GM18502 (cell line): ENCODE measurements at regions not wholly inside any gene's neighbourhood (a gene's known extent, or its start where the extent isn't known, plus 50 kb on each side); places are given as distances from the start of the nearest gene placed in this dataset.

Experiments
- ATAC-seq: cut with Tn5 transposase; IDR thresholded peaks from one replicate; pipeline ENCODE4 v1.9.1; 2021; ENCODE audit warnings: mild to moderate bottlenecking; ENCODE audit not compliant: unreplicated experiment, poor library complexity

DNA sequence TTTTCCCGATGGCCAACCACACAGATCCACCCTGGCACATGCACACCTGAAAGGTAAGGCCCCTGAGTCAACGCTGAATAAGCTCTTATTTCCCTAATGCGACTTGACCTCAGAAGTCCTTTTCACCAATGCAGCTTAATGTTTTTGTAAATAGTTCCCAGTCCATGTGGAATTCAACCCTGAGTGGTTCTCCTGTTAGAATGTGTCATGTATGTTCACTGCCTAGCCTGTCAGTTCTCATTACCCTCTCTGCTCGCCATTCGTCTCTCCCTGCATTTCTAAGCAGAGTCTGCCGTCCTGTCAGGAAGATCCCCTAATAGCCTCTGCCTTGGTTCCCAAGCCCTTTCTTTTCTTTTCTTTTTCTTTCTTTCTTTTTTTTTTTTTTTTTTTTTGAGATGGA lies 392.6 kb upstream of the SHH start:
- ATAC-seq: no peak

GRCh38 chr7:156203923-156204322 lies 391.7 kb upstream of the SHH start:
- ATAC-seq: no peak

GRCh38 chr7:156198277-156198676 lies 386.0 kb upstream of the SHH start:
- ATAC-seq: no peak

GRCh38 chr7:156196649-156197048 lies 384.4 kb upstream of the SHH start:
- ATAC-seq: no peak

GRCh38 chr7:156195276-156195675 lies 383.0 kb upstream of the SHH start:
- ATAC-seq: no peak

DNA sequence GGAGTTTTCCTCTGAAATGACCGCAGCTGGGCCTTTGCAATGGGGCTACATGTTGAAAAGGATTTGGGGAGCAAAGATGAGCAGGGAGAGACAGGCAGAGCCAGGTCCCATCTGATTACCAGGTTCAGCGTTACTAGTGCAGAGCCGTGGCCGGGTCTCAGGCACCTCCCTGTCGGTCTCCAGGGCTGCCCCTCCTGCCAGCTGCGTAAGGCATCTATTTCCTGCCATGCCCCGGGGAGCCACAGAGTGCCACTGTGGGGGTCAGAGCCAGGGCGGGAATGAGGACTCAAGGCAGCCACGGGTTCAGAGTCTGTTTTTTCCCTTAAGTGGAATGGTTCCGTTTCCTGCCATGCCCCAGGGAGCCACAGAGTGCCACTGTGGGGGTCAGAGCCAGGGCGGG lies 382.6 kb upstream of the SHH start:
- no peak for ATAC-seq

DNA sequence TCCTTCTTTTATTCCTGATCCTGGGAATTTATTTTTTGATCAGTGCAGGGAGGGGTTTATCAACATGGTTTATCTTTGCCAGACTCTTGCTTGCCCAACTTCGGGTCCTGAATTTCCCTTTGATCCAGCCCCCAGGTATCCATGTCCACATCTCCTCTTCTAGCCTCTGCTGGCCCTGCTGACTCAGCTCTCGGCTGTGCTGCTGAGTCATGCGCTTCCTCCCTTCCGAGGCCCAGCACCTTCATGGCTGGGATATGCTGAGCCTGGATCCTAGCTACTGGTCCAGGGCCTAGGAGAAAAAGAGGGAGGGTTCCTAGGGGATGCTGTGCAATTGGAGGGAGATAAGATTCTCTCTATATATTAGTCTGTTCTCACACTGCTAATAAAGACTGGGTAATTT lies 380.7 kb upstream of the SHH start:
- no peak for ATAC-seq

DNA sequence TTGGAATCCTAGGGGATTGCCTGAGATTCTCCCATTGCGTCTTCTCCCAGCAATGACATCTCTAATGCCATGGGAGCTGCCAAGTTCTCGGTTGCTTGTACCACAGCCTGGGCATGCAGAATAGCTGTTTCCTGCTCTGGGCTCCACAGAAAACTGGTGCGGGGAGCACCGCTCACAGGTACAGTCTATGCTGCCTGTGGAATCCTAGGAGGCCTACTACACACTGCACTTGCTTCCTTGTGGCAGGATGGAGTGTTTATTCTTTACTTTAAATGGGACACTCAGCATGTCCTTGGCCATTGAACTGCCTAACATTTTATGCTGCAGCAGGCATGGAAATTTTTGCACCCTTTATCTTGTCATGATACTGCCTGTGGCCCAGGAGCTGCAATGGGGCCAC lies 378.8 kb upstream of the SHH start:
- ATAC-seq: no peak

- no peak for ATAC-seq
These were observed 372.8 kb upstream of the SHH start for GRCh38 chr7:156185076-156185475.

DNA sequence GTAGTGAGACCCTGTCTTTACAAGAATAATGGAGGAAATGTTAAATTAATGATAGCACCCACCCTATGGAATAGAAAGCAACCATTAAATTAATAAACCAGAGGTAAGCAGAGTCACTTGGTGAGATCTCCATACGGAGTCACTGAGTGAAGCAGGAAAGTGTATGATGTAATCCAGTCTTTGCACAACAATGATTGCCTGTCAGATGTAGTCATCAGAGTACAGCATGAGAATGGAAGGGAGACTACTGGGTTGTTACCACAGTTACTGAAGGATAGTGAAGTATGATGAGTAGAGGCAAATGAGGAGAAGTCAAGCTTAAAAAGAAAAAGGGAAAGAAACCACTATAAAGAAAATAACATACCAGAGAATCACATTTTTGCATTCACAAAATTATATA lies 371.9 kb upstream of the SHH start:
- ATAC-seq: no peak

DNA sequence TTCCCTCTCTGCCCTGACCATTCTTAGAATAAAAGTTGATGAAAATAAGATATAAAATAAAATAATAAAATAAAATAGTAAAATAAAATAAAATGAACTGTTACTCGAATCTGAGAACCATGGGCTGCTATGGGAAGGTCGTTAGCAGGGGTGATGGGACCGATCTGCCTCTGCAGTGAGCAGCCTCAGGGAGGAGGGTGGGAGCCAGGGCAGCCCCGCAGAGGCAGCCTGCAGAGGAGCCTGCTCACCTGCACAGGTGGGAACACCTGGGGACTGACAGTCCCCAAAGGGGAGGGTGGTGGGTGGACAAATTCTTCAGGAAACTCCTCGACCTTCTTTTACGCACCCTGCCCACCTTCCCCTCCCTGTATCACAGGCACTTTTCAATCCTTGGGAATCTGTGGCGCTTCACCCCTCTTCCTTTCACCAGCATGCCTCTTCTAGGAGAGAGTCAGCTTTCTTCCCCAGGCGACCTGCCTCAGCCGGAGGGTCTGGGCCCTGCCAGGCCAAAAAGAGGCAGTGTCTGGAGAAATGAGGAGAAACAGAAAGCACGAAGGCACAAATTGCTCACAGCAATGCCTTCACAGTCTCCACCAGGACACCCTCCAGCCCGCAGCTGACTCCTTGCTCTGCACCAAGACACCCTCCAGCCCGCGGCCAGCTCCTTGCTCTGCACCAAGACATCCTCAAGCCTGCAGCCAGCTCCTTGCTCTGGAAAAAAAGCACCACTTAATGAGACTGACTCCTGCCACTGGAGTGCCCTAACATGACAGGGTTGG lies 368.4 kb upstream of the SHH start:
- no peak for ATAC-seq

DNA sequence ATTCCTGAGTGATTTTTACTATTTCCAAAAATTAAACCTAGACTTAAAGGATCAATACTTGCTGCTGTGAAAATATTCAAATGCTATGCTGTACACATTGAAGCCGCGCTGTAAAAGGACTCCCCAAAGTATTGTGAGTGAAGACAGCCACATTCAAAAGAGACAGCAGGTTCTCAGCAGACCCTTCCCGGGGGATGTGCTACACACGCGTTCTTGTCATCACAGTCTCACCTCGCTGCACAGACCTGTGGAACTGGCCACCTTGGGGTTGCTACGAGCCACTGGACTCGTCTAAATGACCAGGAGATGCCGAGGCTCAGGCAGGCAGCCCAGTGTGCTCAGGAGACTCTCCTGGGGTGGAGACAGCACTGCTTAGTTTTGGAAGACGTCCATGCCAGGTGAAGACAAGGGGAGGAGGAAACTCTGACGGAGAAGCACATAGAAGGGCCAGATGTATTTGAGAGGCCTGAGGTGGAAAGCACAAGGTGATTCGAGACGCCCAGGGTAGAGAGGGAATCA lies 367.7 kb upstream of the SHH start:
- ATAC-seq: no peak

GRCh38 chr7:156178857-156179256 lies 366.6 kb upstream of the SHH start:
- no peak for ATAC-seq

DNA sequence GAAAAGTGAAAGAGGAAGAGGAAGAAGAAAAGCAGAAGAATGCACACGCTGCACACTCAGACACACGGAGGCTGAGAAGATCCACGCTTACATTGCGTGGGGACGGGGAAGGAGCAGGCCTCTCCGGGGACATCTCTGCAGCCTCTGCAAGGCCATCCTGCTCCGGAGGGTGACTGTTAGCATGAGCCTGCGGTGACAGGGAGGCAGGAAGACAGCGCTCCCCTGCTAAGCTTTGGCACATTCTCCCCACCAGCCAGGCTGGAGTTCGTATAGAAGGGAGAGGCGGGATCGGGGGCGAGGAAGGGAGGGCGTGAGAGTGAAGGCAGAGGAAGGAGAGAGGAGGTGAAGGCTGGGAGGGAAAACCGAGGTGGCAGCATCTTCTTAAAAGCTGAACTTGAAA lies 366.0 kb upstream of the SHH start:
- no peak for ATAC-seq

DNA sequence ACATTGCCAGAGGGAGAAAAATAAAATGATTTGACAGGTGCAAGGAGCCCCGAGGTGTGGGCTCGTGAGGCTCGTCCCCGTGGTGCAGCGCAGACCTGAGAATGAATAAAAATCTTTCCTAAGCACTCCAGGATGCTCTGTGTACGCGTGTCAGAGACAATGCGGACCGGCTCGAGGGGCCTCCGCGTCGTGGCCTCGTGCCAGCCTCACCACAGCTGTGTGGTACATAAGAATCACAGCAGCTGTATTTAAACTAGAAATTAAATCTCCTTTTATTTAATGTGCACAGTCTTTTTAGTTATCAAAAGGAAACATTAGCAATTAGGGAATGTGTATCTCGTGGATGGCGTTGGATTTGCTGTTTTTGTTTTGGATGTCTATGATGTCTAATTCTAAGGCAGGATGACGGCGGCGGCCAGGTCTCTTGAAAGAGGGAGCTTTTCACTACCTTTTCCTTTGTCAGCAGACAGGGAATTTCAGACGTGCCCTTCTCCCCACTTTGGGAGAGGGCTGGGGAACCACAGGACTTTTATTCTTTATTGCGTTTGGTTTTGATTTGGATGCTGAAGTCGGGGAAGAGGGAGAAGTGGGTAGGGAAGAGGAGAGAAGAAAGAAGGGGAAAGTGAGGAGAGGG lies 365.3 kb upstream of the SHH start:
- ATAC-seq: no peak

GRCh38 chr7:156176039-156176438 lies 363.8 kb upstream of the SHH start:
- ATAC-seq: no peak

GRCh38 chr7:156175003-156175402 lies 362.7 kb upstream of the SHH start:
- ATAC-seq: no peak

DNA sequence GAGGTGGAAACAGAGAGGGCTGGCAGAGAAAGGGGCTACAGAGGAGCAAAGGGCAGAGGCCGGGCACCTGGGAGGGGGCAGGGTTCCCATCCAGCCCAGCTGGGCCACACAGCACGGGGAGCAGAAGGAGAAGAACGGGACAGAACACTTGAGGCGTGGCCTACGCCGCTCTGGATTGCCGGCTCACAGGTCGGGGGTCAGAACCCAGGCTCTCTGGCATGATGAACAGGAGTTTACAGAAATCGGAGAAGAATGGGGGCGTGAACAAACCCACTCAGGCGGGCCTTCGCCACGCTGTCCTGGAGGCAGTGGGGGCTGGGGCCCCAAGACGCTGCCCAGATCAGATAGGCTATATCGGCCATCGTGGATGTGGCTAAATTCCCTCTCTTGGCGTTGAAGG lies 362.2 kb upstream of the SHH start:
- ATAC-seq: no peak

- ATAC-seq: no peak
These were observed 361.6 kb upstream of the SHH start for GRCh38 chr7:156173748-156174353.

DNA sequence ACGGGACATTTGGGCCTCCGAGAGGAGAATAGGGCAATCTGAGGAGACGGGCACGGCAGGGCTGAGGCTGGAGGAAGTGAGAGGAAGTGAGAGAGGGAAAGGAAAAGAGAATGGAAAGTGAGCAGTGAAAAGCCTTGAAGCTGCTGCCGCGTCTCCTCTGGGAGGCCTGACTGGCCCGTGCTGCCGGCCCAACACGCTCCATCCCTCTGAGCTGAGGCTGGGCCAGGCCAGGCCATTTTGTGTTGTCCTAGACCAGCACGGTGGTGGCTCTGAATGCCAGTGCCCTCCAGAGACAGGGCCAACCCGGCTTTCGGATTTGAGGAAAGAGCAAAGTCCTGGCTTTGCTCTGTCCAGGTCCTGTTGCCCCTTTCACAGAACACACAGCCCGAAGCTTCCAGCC lies 361.1 kb upstream of the SHH start:
- ATAC-seq: no peak

DNA sequence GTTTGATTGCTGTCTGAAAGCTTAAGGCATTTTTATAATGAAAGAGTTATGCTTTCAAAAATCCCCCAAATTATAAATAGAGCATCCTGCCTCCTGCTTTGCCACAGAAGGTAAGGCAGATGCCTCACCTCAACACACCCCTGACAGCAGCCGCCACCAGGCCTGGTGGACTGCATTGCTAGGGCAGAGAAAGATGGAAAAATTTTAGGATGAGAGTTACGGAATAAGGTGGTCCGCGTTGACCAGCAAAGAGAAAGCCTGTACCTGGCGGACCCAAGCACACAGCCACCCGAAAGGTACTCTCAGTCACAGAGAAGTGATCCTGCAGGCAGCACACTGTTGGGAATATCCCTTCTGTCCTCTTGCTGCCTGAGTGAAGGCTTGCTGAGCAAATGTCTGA lies 360.4 kb upstream of the SHH start:
- ATAC-seq: no peak
